ENCODE measurements at regions not wholly inside any gene's neighbourhood (a gene's known extent, or its start where the extent isn't known, plus 50 kb on each side); places are given as distances from the start of the nearest gene placed in this dataset.

DNA sequence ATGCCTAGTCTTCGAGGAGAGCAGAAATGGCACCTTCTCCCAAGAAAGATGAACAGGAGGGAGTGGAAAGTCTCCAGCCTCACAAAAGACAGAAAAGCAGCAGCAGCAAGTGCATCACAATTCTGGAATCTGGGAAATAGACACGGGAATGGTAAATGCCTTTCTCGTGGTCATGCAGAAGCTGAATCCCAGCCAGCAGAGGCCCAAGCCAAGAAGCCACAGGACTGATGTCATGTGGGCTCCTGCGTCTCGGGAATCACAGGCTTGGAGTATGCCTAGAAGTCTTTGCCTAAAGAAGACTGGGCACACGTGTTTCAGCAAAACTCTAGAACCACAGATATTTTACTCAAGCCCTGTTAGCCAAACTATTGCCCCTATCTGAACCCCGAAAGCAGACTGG is 260.3 kb upstream of the PLD5 start:
- TF ChIP-seq, protein P1, sequence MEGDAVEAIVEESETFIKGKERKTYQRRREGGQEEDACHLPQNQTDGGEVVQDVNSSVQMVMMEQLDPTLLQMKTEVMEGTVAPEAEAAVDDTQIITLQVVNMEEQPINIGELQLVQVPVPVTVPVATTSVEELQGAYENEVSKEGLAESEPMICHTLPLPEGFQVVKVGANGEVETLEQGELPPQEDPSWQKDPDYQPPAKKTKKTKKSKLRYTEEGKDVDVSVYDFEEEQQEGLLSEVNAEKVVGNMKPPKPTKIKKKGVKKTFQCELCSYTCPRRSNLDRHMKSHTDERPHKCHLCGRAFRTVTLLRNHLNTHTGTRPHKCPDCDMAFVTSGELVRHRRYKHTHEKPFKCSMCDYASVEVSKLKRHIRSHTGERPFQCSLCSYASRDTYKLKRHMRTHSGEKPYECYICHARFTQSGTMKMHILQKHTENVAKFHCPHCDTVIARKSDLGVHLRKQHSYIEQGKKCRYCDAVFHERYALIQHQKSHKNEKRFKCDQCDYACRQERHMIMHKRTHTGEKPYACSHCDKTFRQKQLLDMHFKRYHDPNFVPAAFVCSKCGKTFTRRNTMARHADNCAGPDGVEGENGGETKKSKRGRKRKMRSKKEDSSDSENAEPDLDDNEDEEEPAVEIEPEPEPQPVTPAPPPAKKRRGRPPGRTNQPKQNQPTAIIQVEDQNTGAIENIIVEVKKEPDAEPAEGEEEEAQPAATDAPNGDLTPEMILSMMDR (IDR thresholded peaks at IDR 0.05): no peak
- TF ChIP-seq POLR2A (IDR thresholded peaks at IDR 0.05): no peak
